B cell (primary cell): ENCODE measurements at regions not wholly inside any gene's neighbourhood (a gene's known extent, or its start where the extent isn't known, plus 50 kb on each side); places are given as distances from the start of the nearest gene placed in this dataset.

ENCODE experiments used
- CTCF ChIP-seq: fragments of 200-600 bp; IDR thresholded peaks from one replicate; pipeline ENCODE4 v1.8.0; 2022; ENCODE audit warnings: antibody characterized with exemption, mild to moderate bottlenecking
- EZH2 ChIP-seq: IDR thresholded peaks from 2 replicates; pipeline ENCODE4 v1.6.1; 2012; ENCODE audit warnings: borderline replicate concordance, low read depth, mild to moderate bottlenecking, moderate library complexity, low read length; ENCODE audit not compliant: insufficient read depth, poor library complexity, severe bottlenecking

DNA sequence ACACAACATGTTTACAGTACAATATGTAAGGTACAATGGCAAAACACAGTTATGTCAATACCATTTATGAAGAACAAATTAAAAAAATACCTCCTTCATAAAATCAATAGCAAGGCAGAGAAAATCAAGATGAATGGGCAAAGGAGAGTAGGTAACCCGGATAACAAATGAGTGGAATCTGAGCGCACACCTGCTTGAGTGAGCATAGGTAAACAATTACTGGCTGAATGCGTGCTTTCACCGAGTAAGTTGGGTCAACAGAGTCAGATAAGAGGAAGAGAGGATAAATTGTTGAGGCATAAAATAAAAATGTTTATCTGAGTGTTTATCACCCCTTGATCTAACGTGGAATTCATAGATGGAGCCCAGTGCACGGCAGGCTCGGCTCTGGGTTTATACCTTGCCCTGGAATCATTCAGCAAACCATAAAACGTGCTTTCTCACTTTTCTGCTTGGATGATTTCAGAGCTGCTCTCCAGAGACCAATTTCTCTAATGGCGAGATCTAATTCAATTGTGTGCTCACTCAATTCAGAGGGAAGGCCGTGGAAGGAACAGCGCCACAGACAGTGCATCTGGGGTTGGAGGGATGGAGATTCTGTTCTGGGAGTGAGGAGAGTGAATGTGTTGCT lies 224.8 kb upstream of the MAP3K7 start:
- TF ChIP-seq CTCF (no peak), EZH2 (no peak)
